GM03348 (cell line): ENCODE measurements at regions not wholly inside any gene's neighbourhood (a gene's known extent, or its start where the extent isn't known, plus 50 kb on each side); places are given as distances from the start of the nearest gene placed in this dataset.

Experiments
- DNase-seq: peaks from one replicate; pipeline ENCODE4 v3.0.0; 2012; ENCODE audit warnings: low spot score

DNA sequence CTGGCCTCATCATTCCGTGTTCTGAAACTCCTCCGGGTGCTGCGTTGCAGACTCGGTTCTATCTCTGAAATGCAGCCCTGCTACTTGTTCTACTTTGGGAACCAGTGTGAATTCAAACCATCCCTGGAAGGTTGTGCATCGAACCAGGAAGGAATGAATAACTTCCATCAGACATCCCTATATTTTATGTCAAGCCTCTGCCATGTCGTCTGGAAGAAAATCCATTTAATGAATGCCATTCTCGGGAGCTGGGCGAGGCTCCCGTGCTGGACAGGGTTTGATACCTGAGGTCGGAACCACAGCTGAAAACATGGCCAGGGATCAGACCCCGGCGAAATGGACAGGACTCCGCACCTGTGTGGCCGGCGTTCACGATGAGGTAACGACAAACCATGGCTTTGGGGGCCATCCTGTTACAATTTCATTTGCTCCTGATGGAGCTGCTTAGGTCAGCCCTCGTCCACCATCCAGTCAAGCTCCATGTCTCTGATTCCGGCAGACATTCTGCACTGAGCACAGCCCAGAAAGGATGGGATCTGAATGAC is 821.6 kb downstream of the GALR1 start:
- DNase-seq, result no peak

GRCh38 chr18:78071776-78072175 is 822.1 kb downstream of the GALR1 start:
- no peak for DNase-seq

GRCh38 chr18:78072375-78072774 is 822.7 kb downstream of the GALR1 start:
- no peak for DNase-seq

GRCh38 chr18:78073275-78073674 is 823.6 kb downstream of the GALR1 start:
- no peak for DNase-seq

GRCh38 chr18:78074400-78075020 is 824.9 kb downstream of the GALR1 start:
- no peak for DNase-seq

DNA sequence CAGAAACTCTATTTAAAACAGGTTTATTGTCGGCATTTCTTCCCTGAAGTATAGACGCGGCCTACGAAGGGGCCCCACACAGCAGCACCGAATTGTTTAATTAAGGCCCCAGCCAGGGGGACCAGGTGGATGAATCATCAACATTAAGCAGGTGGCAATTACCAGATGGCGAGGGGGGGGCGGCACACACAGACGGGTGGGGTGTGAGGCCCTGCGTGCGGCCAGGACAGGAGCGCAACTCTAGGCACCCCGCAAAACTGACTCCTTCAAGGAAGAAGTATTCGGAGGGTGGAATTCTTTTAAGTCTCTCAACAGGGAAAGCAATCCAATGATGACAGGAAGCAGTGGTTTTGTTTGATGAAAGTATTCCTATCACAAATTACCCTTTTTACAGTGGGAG is 830.4 kb downstream of the GALR1 start:
- no peak for DNase-seq

GRCh38 chr18:78080761-78081160 is 831.1 kb downstream of the GALR1 start:
- no peak for DNase-seq

DNA sequence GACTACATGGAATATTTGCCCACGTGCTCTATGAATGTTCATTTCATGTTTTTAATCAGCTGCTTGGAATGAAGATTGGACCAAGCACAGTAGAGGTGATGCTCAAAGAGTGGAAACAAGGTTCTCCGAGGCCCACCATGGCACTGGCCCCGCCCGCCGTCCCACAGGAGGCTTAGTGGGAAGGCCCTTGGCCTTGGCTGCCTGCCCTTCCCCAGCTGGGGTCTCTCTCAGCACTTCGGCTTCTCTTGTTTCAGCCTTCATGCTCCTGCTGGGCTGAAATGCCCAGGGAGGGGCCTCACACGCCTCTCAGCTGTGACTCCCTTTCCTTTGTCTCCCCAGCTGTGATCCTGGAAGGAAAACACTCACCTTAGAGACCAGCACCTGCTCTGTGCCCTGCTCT is 833.2 kb downstream of the GALR1 start:
- no peak for DNase-seq

- DNase-seq, result no peak
These were observed 835.9 kb downstream of the GALR1 start for GRCh38 chr18:78085241-78086185.

DNA sequence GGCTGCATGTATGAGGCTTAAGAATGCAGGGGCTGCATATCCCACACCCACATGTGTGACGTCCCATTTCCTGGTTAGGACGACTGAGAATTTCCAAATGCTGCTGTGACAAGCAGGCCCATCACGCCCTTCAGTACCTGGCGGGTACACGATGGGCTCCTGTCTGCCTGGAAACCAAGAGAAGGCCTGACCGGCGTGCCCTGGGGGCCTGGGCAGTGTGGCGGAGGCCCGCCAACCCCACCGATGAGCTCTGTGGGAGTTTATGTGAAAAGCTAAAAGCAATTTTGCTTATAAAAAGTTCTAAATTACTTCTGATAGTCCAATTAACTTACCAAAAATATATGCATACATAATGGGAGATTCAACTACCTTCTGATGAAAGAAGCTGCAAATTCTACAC is 837.3 kb downstream of the GALR1 start:
- DNase-seq, result no peak

GRCh38 chr18:78087338-78087737 is 837.7 kb downstream of the GALR1 start:
- no peak for DNase-seq

DNA sequence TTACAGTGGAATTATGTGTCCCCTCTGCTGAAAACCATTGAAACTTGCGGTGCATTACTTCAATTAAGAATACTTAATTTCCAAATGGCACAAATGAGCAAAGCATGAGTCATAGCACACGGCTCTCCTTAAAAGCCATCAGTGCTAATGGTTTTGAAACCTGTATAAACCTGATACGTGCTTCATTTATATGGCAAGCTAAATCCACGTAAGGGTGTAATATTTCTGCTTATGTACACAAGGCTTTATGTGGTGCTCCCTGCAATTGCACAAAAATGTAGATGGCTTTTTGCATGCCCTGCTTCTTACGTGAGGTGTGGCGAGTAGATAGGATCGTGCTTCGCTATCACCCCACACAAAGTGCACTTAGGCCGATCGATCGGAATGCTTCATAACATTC is 840.9 kb downstream of the GALR1 start:
- DNase-seq, result no peak

DNA sequence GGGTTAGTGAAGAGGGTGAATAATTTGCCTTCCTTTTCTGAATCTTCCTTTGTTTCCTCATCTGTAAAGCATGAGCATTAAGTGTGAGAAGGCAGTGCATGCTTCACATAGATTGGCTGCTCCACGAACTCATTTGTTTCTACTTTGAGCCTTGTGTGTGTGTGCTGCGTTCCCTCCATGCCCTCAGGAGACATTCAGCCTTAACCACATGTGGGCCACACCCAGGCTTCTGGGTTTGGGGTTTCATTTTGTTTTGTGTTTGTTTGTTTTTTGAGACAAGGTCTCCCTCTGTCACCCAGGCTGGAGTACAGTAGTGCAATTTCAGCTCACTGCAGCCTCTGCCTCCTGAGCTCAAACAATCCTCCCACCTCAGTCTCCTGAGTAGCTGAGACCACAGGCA is 843.3 kb downstream of the GALR1 start:
- no peak for DNase-seq

DNA sequence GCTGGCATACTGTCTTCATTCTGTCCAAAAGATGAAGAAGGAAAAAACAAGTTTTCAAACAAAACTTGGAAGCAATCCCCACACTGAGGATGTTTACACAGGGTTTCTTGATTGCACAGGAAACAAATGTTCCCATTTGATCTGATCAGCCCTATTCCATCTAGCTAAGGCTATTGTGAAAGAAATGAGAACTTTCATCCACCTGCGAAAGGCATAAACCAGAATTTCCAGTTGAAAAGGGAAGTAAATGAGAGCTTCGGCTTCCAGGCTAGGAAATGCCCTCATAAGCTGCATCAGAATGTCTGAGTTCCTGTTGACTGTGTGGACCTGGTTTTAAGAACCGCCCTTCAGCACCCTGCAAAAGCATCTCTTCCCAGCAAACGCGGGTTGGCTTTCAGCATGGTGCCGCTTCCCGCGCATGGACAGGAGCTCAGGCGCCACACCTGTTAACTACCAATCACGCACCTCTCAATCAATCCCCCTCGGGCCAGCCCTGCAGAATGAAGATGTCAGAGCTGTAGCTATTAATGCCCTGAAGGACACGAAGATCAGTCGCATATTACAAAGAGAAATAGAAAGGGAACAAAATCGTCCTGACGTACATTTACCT is 850.4 kb downstream of the GALR1 start:
- no peak for DNase-seq

- DNase-seq, result no peak
These were observed 851.4 kb downstream of the GALR1 start for GRCh38 chr18:78101091-78101490.

DNA sequence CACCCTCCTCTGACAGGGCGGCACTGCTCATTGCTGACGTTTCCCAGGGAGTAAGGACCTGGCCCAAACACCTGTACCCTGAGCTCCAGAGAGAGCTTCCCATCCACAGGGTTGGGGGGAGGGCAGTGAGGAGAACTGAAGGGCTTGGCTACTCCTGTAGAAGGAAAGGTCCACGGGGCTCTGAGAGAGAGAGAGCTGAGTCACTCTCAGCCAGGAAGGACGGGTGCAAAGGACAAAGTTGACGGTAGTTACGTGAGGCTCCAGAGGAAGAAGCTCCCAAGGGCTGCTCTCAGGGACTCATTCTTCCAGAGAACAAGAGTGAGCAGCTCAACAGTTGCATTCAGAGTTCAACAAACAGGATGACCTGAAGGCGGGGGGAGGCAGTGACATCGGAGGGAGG is 852.5 kb downstream of the GALR1 start:
- DNase-seq, result no peak

- DNase-seq, result no peak
These were observed 856.0 kb downstream of the GALR1 start for GRCh38 chr18:78105611-78106010.

DNA sequence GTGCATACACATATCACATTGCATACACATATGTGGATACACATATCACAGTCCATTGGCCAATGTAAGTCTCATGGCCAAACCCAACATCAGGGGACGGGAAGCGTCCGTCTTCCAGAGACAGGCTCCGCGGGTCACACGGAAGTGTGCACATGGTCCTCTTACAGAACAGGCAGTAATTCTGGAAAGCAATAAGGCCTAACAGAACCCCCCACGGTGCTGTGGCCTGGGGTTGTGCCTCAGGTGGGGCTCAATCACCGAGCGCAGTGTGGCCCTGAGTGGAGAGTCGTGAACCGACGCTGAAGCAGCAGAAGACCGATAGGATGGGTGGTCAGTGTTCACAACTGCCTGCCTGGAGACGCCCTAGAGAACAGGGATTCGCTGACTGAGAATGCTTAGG is 857.3 kb downstream of the GALR1 start:
- no peak for DNase-seq

DNA sequence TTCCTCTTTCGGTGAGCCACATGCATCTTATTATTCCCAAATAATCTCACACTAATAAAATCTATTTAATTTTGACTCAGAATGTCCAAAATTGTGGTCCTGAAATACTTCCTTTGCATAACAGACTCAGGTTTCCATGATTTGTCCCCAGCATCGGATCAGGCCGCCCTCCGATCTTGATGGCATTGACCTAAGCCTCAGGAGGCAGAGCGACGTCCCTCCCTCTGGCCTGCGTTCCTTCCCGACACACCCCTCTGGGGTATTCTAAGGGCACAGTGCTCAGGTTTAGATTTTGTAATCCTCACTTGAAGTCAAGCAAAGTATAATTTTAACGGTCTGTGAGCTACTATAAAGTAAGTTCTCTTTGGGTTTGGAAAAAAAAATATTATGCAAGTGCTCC is 857.7 kb downstream of the GALR1 start:
- DNase-seq, result no peak

DNA sequence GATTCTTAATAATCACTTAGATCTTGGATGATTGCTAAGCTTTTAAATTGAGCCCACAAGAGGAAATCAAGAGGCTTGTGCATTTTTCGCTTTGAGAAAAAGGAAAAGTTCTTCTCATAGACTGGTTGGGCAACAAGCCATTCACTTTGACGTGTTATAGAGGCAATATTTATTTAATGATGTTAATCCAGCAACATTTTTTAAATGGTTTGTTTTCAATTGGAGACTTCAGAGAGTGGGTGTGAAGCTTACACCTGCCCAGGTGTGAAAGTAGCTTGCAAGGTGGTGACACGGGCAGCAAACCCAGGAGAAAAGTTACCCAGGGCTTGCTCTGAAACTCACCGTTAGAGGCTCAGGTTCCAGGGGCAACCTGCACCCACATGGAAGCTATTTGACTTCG is 858.9 kb downstream of the GALR1 start:
- DNase-seq, result no peak

DNA sequence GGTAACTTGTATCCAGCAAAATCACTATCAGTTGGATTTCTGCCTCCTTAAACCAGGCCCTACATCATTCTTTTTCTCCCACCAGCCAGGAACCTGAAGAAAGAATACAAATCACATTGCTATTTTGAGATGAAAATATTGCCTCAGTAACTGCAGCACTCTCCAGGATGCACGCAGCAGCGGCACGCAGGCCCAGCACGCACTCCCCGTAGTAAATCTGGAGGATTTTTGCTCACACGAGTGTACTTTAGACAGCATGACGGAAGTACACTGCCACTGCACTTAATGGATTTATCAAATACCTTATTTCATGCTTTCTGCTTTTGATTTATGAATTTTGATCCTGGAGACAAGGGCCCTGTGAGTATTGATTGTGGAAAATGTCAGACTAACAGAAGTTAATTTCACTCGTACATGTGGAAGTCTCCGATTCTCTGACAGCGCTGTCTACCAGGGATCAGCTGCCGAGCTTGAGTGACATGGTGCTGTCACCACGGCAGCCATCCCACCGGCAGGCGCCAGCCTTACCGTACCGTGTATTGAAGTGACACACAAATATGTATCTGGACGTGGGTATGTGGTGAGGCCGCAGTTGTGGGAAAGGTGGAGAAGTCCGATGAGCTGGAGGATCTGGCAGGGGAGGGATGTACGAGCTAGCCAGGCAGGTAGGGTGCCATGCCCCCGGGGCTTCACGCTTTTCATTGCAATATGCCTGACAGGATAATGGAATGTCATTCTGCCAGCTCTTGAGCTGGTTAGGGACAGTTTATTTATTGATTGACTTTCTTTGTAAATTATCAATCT is 863.7 kb downstream of the GALR1 start:
- DNase-seq, result no peak

- no peak for DNase-seq
These were observed 864.2 kb downstream of the GALR1 start for GRCh38 chr18:78113940-78114251.
